ENCODE measurements at regions not wholly inside any gene's neighbourhood (a gene's known extent, or its start where the extent isn't known, plus 50 kb on each side); places are given as distances from the start of the nearest gene placed in this dataset.

DNA sequence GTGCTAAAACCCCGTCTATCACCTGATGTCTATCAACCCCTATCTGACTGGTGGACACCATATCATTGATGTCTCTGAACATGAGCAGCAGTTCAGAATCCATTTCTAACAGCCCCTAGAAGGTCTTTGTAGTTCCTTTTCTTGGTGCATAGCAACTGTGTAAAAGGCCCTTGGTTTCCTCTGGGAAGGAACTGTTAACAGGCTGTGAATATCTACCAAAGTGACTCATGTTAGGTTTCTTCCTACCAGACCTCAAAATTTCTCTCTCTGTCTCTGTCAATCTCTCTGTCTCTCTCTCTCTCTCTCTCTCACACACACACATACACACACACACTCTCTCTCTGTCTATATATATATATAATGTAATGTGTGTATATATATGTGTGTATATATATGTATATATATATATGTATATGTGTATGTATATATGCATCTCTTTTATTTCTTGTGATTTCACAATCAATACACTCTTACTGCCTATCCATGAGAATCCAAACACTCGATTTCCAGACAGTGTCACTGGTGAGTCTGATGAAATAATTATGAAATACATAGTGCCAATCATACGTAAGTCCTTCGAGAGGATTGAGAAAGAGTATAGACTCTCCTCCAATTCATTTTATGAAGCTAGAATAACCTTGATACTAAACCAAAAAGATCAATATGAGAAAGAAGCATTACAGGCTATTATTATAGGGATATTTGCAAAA, 335.9 kb upstream of the SLCO3A1 start:
- TF ChIP-seq EZH2 (IDR thresholded peaks at IDR 0.05) = no peak
- TF ChIP-seq, protein P1, sequence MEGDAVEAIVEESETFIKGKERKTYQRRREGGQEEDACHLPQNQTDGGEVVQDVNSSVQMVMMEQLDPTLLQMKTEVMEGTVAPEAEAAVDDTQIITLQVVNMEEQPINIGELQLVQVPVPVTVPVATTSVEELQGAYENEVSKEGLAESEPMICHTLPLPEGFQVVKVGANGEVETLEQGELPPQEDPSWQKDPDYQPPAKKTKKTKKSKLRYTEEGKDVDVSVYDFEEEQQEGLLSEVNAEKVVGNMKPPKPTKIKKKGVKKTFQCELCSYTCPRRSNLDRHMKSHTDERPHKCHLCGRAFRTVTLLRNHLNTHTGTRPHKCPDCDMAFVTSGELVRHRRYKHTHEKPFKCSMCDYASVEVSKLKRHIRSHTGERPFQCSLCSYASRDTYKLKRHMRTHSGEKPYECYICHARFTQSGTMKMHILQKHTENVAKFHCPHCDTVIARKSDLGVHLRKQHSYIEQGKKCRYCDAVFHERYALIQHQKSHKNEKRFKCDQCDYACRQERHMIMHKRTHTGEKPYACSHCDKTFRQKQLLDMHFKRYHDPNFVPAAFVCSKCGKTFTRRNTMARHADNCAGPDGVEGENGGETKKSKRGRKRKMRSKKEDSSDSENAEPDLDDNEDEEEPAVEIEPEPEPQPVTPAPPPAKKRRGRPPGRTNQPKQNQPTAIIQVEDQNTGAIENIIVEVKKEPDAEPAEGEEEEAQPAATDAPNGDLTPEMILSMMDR (IDR thresholded peaks at IDR 0.05) = no peak

Data from neural progenitor cell (in vitro differentiated cells).